ENCODE measurements at regions not wholly inside any gene's neighbourhood (a gene's known extent, or its start where the extent isn't known, plus 50 kb on each side); places are given as distances from the start of the nearest gene placed in this dataset.

- TF ChIP-seq EZH2 (IDR thresholded peaks at IDR 0.05; ENCODE audit: insufficient read depth, low read length): no peak
- TF ChIP-seq, protein P1, sequence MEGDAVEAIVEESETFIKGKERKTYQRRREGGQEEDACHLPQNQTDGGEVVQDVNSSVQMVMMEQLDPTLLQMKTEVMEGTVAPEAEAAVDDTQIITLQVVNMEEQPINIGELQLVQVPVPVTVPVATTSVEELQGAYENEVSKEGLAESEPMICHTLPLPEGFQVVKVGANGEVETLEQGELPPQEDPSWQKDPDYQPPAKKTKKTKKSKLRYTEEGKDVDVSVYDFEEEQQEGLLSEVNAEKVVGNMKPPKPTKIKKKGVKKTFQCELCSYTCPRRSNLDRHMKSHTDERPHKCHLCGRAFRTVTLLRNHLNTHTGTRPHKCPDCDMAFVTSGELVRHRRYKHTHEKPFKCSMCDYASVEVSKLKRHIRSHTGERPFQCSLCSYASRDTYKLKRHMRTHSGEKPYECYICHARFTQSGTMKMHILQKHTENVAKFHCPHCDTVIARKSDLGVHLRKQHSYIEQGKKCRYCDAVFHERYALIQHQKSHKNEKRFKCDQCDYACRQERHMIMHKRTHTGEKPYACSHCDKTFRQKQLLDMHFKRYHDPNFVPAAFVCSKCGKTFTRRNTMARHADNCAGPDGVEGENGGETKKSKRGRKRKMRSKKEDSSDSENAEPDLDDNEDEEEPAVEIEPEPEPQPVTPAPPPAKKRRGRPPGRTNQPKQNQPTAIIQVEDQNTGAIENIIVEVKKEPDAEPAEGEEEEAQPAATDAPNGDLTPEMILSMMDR (IDR thresholded peaks at IDR 0.05; ENCODE audit: insufficient read depth, low read depth, low read length): no peak
These were observed 284.8 kb upstream of the CYRIA start for GRCh38 chr2:16950436-16950835.
